GM18511 (cell line): ENCODE measurements at regions not wholly inside any gene's neighbourhood (a gene's known extent, or its start where the extent isn't known, plus 50 kb on each side); places are given as distances from the start of the nearest gene placed in this dataset.
"Not testable (repeated sequence)": the region's sequence is repeated elsewhere in the genome, so short reads cannot be mapped to it uniquely, and the experiment has no call there.

Source experiments
- ATAC-seq: cut with Tn5 transposase; IDR thresholded peaks from one replicate; pipeline ENCODE4 v1.9.1; 2021; ENCODE audit warnings: mild to moderate bottlenecking, moderate library complexity; ENCODE audit not compliant: unreplicated experiment

GRCh38 chr3:21894459-21895340, 143.7 kb upstream of the ZNF385D start:
- ATAC-seq, result no peak

- ATAC-seq, result no peak
Observed at GRCh38 chr3:21898316-21898715, 147.3 kb upstream of the ZNF385D start.

- no peak for ATAC-seq
Observed at GRCh38 chr3:21901484-21901883, 150.5 kb upstream of the ZNF385D start.

- no peak for ATAC-seq
Observed at GRCh38 chr3:21902956-21903355, 151.9 kb upstream of the ZNF385D start.

- no peak for ATAC-seq
Observed at GRCh38 chr3:21909096-21909495, 158.1 kb upstream of the ZNF385D start.

GRCh38 chr3:21912711-21913110, 161.7 kb upstream of the ZNF385D start:
- no peak for ATAC-seq

- no peak for ATAC-seq
Observed at GRCh38 chr3:21913791-21914190, 162.8 kb upstream of the ZNF385D start.

GRCh38 chr3:21914451-21914850, 163.4 kb upstream of the ZNF385D start:
- ATAC-seq, result no peak

- ATAC-seq, result no peak
Observed at GRCh38 chr3:21919383-21919782, 168.4 kb upstream of the ZNF385D start.

GRCh38 chr3:21920421-21920861, 169.4 kb upstream of the ZNF385D start:
- ATAC-seq, result no peak

- ATAC-seq, result not testable (repeated sequence)
Observed at GRCh38 chr3:21923156-21923555, 172.1 kb upstream of the ZNF385D start.

GRCh38 chr3:21927261-21927660, 176.3 kb upstream of the ZNF385D start:
- ATAC-seq, result no peak

- no peak for ATAC-seq
Observed at GRCh38 chr3:21934591-21934990, 183.6 kb upstream of the ZNF385D start.

- ATAC-seq, result no peak
Observed at GRCh38 chr3:21936207-21936606, 185.2 kb upstream of the ZNF385D start.

GRCh38 chr3:21938267-21938681, 187.3 kb upstream of the ZNF385D start:
- ATAC-seq, result no peak

- ATAC-seq, result no peak
Observed at GRCh38 chr3:21942328-21942727, 191.3 kb upstream of the ZNF385D start.

- ATAC-seq, result no peak
Observed at GRCh38 chr3:21944251-21944650, 193.2 kb upstream of the ZNF385D start.

GRCh38 chr3:21952856-21953255, 201.8 kb upstream of the ZNF385D start:
- no peak for ATAC-seq

GRCh38 chr3:21954709-21955108, 203.7 kb upstream of the ZNF385D start:
- ATAC-seq, result no peak

GRCh38 chr3:21955406-21955805, 204.4 kb upstream of the ZNF385D start:
- ATAC-seq, result no peak

GRCh38 chr3:21960033-21960432, 209.0 kb upstream of the ZNF385D start:
- ATAC-seq, result no peak

- no peak for ATAC-seq
Observed at GRCh38 chr3:21962456-21962855, 211.4 kb upstream of the ZNF385D start.

GRCh38 chr3:21966457-21966856, 215.4 kb upstream of the ZNF385D start:
- ATAC-seq, result not testable (repeated sequence)
